Ecto neural progenitor cell (in vitro differentiated cells): ENCODE measurements at regions not wholly inside any gene's neighbourhood (a gene's known extent, or its start where the extent isn't known, plus 50 kb on each side); places are given as distances from the start of the nearest gene placed in this dataset.

Source experiments
- DNase-seq: peaks from one replicate; pipeline ENCODE4 v3.0.0-alpha.2; 2018; ENCODE audit warnings: low spot score

- no peak for DNase-seq
Measured at GRCh38 chr3:162195147-162195546, 698.5 kb downstream of the OTOL1 start.

GRCh38 chr3:162196964-162197363 lies 700.4 kb downstream of the OTOL1 start:
- DNase-seq: no peak

- no peak for DNase-seq
Measured at GRCh38 chr3:162200836-162201235, 704.2 kb downstream of the OTOL1 start.

GRCh38 chr3:162206648-162207047 lies 710.0 kb downstream of the OTOL1 start:
- no peak for DNase-seq

- no peak for DNase-seq
Measured at GRCh38 chr3:162211470-162211869, 714.9 kb downstream of the OTOL1 start.

GRCh38 chr3:162213196-162213595 lies 716.6 kb downstream of the OTOL1 start:
- no peak for DNase-seq

- no peak for DNase-seq
Measured at GRCh38 chr3:162213956-162214355, 717.3 kb downstream of the OTOL1 start.

GRCh38 chr3:162217647-162218046 lies 721.0 kb downstream of the OTOL1 start:
- DNase-seq: no peak

GRCh38 chr3:162218479-162218878 lies 721.9 kb downstream of the OTOL1 start:
- DNase-seq: no peak

GRCh38 chr3:162224746-162225145 lies 728.1 kb downstream of the OTOL1 start:
- no peak for DNase-seq

GRCh38 chr3:162236949-162237348 lies 740.3 kb downstream of the OTOL1 start:
- DNase-seq: no peak

- no peak for DNase-seq
Measured at GRCh38 chr3:162250782-162251181, 754.2 kb downstream of the OTOL1 start.

- no peak for DNase-seq
Measured at GRCh38 chr3:162262129-162262528, 765.5 kb downstream of the OTOL1 start.

- no peak for DNase-seq
Measured at GRCh38 chr3:162263596-162263995, 767.0 kb downstream of the OTOL1 start.

GRCh38 chr3:162269636-162270458 lies 773.2 kb downstream of the OTOL1 start:
- no peak for DNase-seq

GRCh38 chr3:162274070-162274469 lies 777.5 kb downstream of the OTOL1 start:
- no peak for DNase-seq

- DNase-seq: no peak
Measured at GRCh38 chr3:162278834-162279233, 782.2 kb downstream of the OTOL1 start.

GRCh38 chr3:162285259-162285658 lies 788.7 kb downstream of the OTOL1 start:
- no peak for DNase-seq

GRCh38 chr3:162287600-162287999 lies 791.0 kb downstream of the OTOL1 start:
- DNase-seq: no peak

GRCh38 chr3:162292409-162292808 lies 795.8 kb downstream of the OTOL1 start:
- DNase-seq: no peak

GRCh38 chr3:162295323-162295983 lies 798.8 kb downstream of the OTOL1 start:
- DNase-seq: no peak

GRCh38 chr3:162302983-162303624 lies 806.5 kb downstream of the OTOL1 start:
- DNase-seq: no peak

GRCh38 chr3:162317046-162317445 lies 820.4 kb downstream of the OTOL1 start:
- no peak for DNase-seq
